PC-9 (cell line): ENCODE measurements at regions not wholly inside any gene's neighbourhood (a gene's known extent, or its start where the extent isn't known, plus 50 kb on each side); places are given as distances from the start of the nearest gene placed in this dataset.

Source experiments
- BruUV-seq: library from RNA; stranded (reverse); fragments of 400-500 nt; replicated peaks from 2 replicates; lab custom pipeline; 2021; lab: Mats Ljungman, UMichigan
- CTCF ChIA-PET: fragments of 300-600 bp; sonication (Branson Sonifier 250); formaldehyde crosslinking; loops from one replicate; lab custom pipeline; 2022; ENCODE audit warnings: antibody characterized with exemption; lab: Charles Lee
- POLR2A ChIA-PET: fragments of 300-600 bp; sonication (Branson Sonifier 250); formaldehyde crosslinking; loops from one replicate; lab custom pipeline; 2022; ENCODE audit warnings: antibody characterized with exemption; ENCODE audit not compliant: unreplicated experiment; lab: Charles Lee
- DNase-seq, 2 experiments: peaks; one replicate each; pipeline versions ENCODE4 v3.0.0 to v3.0.0-alpha.2; 2015 to 2022; ENCODE audit warnings: mixed read lengths in 1 of 2
- H2AFZ ChIP-seq: fragments of 200-600 bp; sonication (generic); 2 replicates; pipeline ENCODE4 v1.8.1; 2017; ENCODE audit warnings: antibody characterized with exemption
- H3F3A ChIP-seq: fragments of 200-600 bp; sonication (generic); 2 replicates; pipeline ENCODE4 v1.8.1; 2017; ENCODE audit warnings: antibody characterized with exemption, mild to moderate bottlenecking, low read depth; ENCODE audit not compliant: insufficient read depth
- H3K27ac ChIP-seq: fragments of 200-600 bp; sonication (generic); 2 replicates; pipeline ENCODE4 v1.6.1; 2016; ENCODE audit warnings: mixed run types
- H3K27me3 ChIP-seq: fragments of 200-600 bp; sonication (generic); 2 replicates; pipeline ENCODE4 v1.6.1; 2016; ENCODE audit warnings: low read depth, mixed run types; ENCODE audit not compliant: insufficient read depth
- H3K36me3 ChIP-seq: fragments of 200-600 bp; sonication (generic); 2 replicates; pipeline ENCODE4 v1.6.1; 2016; ENCODE audit warnings: low read depth, mixed run types
- H3K4me1 ChIP-seq: fragments of 200-600 bp; sonication (generic); replicated peaks from 2 replicates; pipeline ENCODE4 v1.6.1; 2016; ENCODE audit warnings: mixed run types; ENCODE audit not compliant: insufficient read depth
- H3K4me2 ChIP-seq: fragments of 200-600 bp; sonication (generic); 2 replicates; pipeline ENCODE4 v1.6.1; 2017; ENCODE audit warnings: mixed run types
- H3K4me3 ChIP-seq: fragments of 200-600 bp; sonication (generic); 2 replicates; pipeline ENCODE4 v1.6.1; 2016; ENCODE audit warnings: mixed run types
- H3K79me2 ChIP-seq: fragments of 200-600 bp; sonication (generic); 2 replicates; pipeline ENCODE4 v1.6.1; 2017; ENCODE audit warnings: low read depth, mixed run types
- H3K9me2 ChIP-seq: fragments of 200-600 bp; sonication (generic); 2 replicates; pipeline ENCODE4 v1.8.1; 2017; ENCODE audit warnings: mild to moderate bottlenecking; ENCODE audit not compliant: insufficient read depth
- H3K9me3 ChIP-seq: fragments of 200-600 bp; sonication (generic); 2 replicates; pipeline ENCODE4 v1.8.1; 2016; ENCODE audit warnings: low read depth; ENCODE audit not compliant: insufficient read depth
- H4K20me1 ChIP-seq: fragments of 200-600 bp; sonication (generic); 2 replicates; pipeline ENCODE4 v1.8.1; 2017; ENCODE audit not compliant: insufficient read depth
- EZH2 ChIP-seq: fragments of 200-600 bp; sonication (generic); IDR thresholded peaks from 2 replicates; pipeline ENCODE4 v1.8.0; 2017; ENCODE audit warnings: antibody characterized with exemption, low read depth
- intact Hi-C: fragments of 100-400 bp; cut with micrococcal nuclease; formaldehyde crosslinking; loops from one replicate; pipeline ENCODE4 v1.10.0; 2022; ENCODE audit not compliant: unreplicated experiment
- TF ChIP-seq, protein P1 (sequence below): fragments of 200-600 bp; sonication (generic); conservative IDR thresholded peaks from 2 replicates; pipeline ENCODE4 v1.6.1; 2017; ENCODE audit warnings: mixed run types, antibody characterized with exemption, mild to moderate bottlenecking, moderate library complexity

DNA sequence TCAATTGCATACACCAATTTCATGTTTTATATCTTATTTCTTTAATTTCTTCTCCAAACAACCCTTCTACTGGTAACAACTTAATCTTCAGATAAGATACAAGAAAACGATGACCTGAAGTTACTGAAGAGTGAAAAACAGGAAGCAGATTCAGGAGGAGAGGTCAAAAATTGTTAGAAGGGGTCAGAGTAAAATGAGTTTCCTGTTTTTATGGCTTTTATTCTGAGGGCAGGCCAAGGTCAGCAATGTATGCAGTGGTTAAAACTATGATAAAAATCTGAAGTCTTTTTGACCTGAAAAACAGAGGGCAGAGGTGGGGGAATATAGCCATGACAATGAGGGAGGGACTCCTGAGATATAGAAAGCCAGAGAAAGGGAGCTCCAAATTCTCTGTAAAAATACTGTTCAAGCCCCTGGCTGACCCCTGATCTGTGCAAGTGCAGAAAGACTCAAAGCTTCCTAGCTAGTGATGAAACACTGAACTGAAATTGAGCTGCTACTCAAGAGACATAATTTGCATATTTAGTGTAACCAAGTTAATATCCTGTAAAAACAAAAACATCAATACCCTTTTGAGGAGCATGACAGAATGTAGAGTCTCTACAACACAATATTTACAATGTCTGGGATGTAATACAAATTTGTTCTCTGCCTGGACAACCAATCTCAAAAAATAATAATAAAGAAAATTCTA is 514.3 kb upstream of the SEL1L start:
- no peak for DNase-seq
- H3K9me2 ChIP-seq, result no peaks in the 10 kb centered on the region
- no peaks in the 10 kb centered on the region for H3K9me3 ChIP-seq
- intact Hi-C loops, result no loop called here
- H3K27ac ChIP-seq, result no peak overlapping the region
- TF ChIP-seq, protein P1, sequence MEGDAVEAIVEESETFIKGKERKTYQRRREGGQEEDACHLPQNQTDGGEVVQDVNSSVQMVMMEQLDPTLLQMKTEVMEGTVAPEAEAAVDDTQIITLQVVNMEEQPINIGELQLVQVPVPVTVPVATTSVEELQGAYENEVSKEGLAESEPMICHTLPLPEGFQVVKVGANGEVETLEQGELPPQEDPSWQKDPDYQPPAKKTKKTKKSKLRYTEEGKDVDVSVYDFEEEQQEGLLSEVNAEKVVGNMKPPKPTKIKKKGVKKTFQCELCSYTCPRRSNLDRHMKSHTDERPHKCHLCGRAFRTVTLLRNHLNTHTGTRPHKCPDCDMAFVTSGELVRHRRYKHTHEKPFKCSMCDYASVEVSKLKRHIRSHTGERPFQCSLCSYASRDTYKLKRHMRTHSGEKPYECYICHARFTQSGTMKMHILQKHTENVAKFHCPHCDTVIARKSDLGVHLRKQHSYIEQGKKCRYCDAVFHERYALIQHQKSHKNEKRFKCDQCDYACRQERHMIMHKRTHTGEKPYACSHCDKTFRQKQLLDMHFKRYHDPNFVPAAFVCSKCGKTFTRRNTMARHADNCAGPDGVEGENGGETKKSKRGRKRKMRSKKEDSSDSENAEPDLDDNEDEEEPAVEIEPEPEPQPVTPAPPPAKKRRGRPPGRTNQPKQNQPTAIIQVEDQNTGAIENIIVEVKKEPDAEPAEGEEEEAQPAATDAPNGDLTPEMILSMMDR, result no peak
- TF ChIP-seq EZH2, result no peak
- POLR2A ChIA-PET, result no interaction called here
- H3K4me2 ChIP-seq, result no peak overlapping the region
- CTCF ChIA-PET, result no interaction called here
- no peaks in the 10 kb centered on the region for H3K4me1 ChIP-seq
- H4K20me1 ChIP-seq, result no peaks in the 10 kb centered on the region
- no TSS peak for BruUV-seq
- H3K79me2 ChIP-seq, result no peaks in the 10 kb centered on the region
- no peaks in the 10 kb centered on the region for H3K27me3 ChIP-seq
- no peak overlapping the region for H3K4me3 ChIP-seq
- no peak overlapping the region for H2AFZ ChIP-seq
- H3K36me3 ChIP-seq, result no peaks in the 10 kb centered on the region
- no peaks in the 10 kb centered on the region for H3F3A ChIP-seq

DNA sequence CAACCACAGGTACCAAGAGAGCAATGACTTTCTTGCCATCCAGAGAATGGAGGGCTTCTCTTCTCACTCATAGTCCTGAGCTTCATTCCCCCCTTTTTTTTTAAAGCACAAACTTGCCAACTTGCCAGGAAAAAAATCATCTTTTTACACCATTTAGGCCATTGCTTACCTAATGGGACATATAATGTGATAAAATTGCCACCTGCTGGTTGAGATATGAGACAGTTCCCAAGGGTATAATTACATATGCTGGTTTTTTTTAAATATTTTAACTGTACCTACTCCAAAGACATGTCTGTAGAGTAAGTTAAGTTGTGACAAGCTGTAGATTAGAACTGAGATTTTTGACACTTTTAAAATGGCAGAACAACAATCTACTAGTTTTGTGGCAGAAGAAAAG is 519.1 kb upstream of the SEL1L start:
- no peaks in the 10 kb centered on the region for H3K9me2 ChIP-seq
- CTCF ChIA-PET, result no interaction called here

DNA sequence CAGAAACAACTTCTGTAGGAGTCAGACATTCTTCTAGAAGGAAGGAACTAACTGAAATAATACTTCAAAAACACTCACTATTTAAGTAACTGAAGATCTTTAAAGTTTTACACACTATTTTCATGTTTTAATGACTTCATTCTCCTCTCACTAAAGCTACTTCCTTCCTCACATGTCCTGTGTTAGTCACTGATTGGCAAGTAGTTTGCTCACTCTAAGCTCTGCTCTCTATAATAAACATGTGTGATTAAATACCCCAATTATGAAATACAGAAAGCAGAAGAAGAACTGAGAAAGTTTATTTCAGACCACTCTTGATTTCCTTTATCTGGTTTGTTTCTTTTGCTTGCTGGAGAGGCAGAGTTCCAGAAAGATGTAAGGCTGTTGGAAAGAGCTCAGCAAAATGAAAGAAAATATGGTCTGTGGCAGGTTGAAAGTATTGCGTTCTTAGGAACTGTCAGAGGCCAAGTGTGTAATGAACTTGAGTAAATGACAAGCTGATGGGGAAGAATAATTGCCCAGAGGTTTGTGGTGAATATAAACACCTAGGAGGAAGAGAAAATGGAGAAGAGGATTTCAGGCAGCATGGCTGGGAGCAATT is 522.0 kb upstream of the SEL1L start:
- ChIA-PET CTCF (no interaction called here), POLR2A (no interaction called here)
- Histone ChIP-seq H3K27ac (no peak overlapping the region), H3F3A (no peaks in the 10 kb centered on the region), H3K79me2 (no peaks in the 10 kb centered on the region), H3K27me3 (no peaks in the 10 kb centered on the region), H3K4me1 (no peaks in the 10 kb centered on the region), H2AFZ (no peak overlapping the region), H4K20me1 (no peaks in the 10 kb centered on the region), H3K9me3 (no peaks in the 10 kb centered on the region), H3K9me2 (no peaks in the 10 kb centered on the region; the same call in 1 of the 2 replicates), H3K4me3 (no peak overlapping the region), H3K36me3 (no peaks in the 10 kb centered on the region), H3K4me2 (no peak overlapping the region)
- TF ChIP-seq EZH2, result no peak
- TF ChIP-seq, protein P1, result no peak
- no peak for DNase-seq
- intact Hi-C loops, result no loop called here
- no TSS peak for BruUV-seq

More for the DNA sequence above, 519.1 kb upstream of the SEL1L start:
- Histone ChIP-seq H3K4me3 (no peak overlapping the region), H3K9me3 (no peaks in the 10 kb centered on the region), H3K4me2 (no peak overlapping the region), H3K4me1 (no peaks in the 10 kb centered on the region), H3K27me3 (no peaks in the 10 kb centered on the region), H4K20me1 (no peaks in the 10 kb centered on the region), H2AFZ (no peak overlapping the region), H3F3A (no peaks in the 10 kb centered on the region), H3K79me2 (no peaks in the 10 kb centered on the region), H3K27ac (no peak overlapping the region), H3K36me3 (no peaks in the 10 kb centered on the region)
- TF ChIP-seq, protein P1, result no peak
- no peak for TF ChIP-seq EZH2
- intact Hi-C loops, result no loop called here
- DNase-seq, result no peak
- POLR2A ChIA-PET, result no interaction called here
- BruUV-seq, result no TSS peak
